ENCODE measurements at regions not wholly inside any gene's neighbourhood (a gene's known extent, or its start where the extent isn't known, plus 50 kb on each side); places are given as distances from the start of the nearest gene placed in this dataset.
"Not testable (repeated sequence)": the region's sequence is repeated elsewhere in the genome, so short reads cannot be mapped to it uniquely, and the experiment has no call there.

GRCh38 chr6:121549736-121550135 lies 114.3 kb downstream of the GJA1 start:
- DNase-seq: no peak

GRCh38 chr6:121550491-121551010 lies 115.1 kb downstream of the GJA1 start:
- DNase-seq: no peak

GRCh38 chr6:121555201-121555600 lies 119.8 kb downstream of the GJA1 start:
- DNase-seq: no peak

- not testable (repeated sequence) for DNase-seq
Observed at GRCh38 chr6:121556149-121556548, 120.7 kb downstream of the GJA1 start.

- DNase-seq: no peak
Observed at GRCh38 chr6:121557146-121557940, 121.9 kb downstream of the GJA1 start.

- DNase-seq: no peak
Observed at GRCh38 chr6:121559611-121560269, 124.3 kb downstream of the GJA1 start.

- no peak for DNase-seq
Observed at GRCh38 chr6:121560476-121560875, 125.0 kb downstream of the GJA1 start.

- DNase-seq: no peak
Observed at GRCh38 chr6:121563286-121563685, 127.8 kb downstream of the GJA1 start.

GRCh38 chr6:121564529-121564928 lies 129.1 kb downstream of the GJA1 start:
- not testable (repeated sequence) for DNase-seq

- no peak for DNase-seq
Observed at GRCh38 chr6:121571455-121571854, 136.0 kb downstream of the GJA1 start.

- no peak for DNase-seq
Observed at GRCh38 chr6:121573481-121573880, 138.0 kb downstream of the GJA1 start.

GRCh38 chr6:121578216-121578615 lies 142.8 kb downstream of the GJA1 start:
- no peak for DNase-seq

GRCh38 chr6:121579478-121579877 lies 144.0 kb downstream of the GJA1 start:
- no peak for DNase-seq

GRCh38 chr6:121581327-121581726 lies 145.9 kb downstream of the GJA1 start:
- no peak for DNase-seq

GRCh38 chr6:121582262-121582661 lies 146.8 kb downstream of the GJA1 start:
- no peak for DNase-seq

- no peak for DNase-seq
Observed at GRCh38 chr6:121584586-121585369, 149.3 kb downstream of the GJA1 start.

- no peak for DNase-seq
Observed at GRCh38 chr6:121590438-121590837, 155.0 kb downstream of the GJA1 start.

- DNase-seq: no peak
Observed at GRCh38 chr6:121590916-121591315, 155.5 kb downstream of the GJA1 start.

- DNase-seq: no peak
Observed at GRCh38 chr6:121592261-121592935, 157.0 kb downstream of the GJA1 start.

- DNase-seq: no peak
Observed at GRCh38 chr6:121593011-121593641, 157.7 kb downstream of the GJA1 start.

GRCh38 chr6:121594053-121594452 lies 158.6 kb downstream of the GJA1 start:
- DNase-seq: no peak

- no peak for DNase-seq
Observed at GRCh38 chr6:121595646-121596045, 160.2 kb downstream of the GJA1 start.
